Spleen (tissue), 7 donors: ENCODE measurements at regions not wholly inside any gene's neighbourhood (a gene's known extent, or its start where the extent isn't known, plus 50 kb on each side); places are given as distances from the start of the nearest gene placed in this dataset.

ENCODE experiments used
- POLR2A ChIP-seq, 3 donors: fragments of 450-650 bp; IDR thresholded peaks; one replicate each; pipeline ENCODE4 v1.5.1; 2017; ENCODE audit warnings: antibody characterized with exemption in 3 of 3, mild to moderate bottlenecking in 1 of 3
- TF ChIP-seq, protein P1 (sequence below), 11 experiments: fragments of 200-600 bp in 7 of 11; fragments of 450-650 bp in 4 of 11; sonication (generic) in 4 of 11; IDR thresholded peaks in 8 of 11; conservative IDR thresholded peaks in 3 of 11; 1 replicate in 7 of 11; 2 replicates in 4 of 11; pipeline versions ENCODE4 v1.4.0 to v1.8.0; 2016 to 2021; ENCODE audit warnings: antibody characterized with exemption in 11 of 11, inconsistent platforms in 4 of 11, mild to moderate bottlenecking in 1 of 11
- donor health status: DM: no; HTN: no; CAD: no; lungs with moderate emphysema.
- donor health status: DM: no; HTN: no; CAD: no.
- donor health status: DM: no; HTN: no; CAD: no.

- no peak for TF ChIP-seq POLR2A (IDR thresholded peaks at IDR 0.05)
- TF ChIP-seq, protein P1, sequence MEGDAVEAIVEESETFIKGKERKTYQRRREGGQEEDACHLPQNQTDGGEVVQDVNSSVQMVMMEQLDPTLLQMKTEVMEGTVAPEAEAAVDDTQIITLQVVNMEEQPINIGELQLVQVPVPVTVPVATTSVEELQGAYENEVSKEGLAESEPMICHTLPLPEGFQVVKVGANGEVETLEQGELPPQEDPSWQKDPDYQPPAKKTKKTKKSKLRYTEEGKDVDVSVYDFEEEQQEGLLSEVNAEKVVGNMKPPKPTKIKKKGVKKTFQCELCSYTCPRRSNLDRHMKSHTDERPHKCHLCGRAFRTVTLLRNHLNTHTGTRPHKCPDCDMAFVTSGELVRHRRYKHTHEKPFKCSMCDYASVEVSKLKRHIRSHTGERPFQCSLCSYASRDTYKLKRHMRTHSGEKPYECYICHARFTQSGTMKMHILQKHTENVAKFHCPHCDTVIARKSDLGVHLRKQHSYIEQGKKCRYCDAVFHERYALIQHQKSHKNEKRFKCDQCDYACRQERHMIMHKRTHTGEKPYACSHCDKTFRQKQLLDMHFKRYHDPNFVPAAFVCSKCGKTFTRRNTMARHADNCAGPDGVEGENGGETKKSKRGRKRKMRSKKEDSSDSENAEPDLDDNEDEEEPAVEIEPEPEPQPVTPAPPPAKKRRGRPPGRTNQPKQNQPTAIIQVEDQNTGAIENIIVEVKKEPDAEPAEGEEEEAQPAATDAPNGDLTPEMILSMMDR (IDR thresholded peaks at IDR 0.05 in 8 of 11, conservative IDR thresholded peaks at IDR 0.05 in 3 of 11): no peak
Observed at GRCh38 chr7:13454916-13455592, 534.4 kb downstream of the ETV1 start.
